Vagina (tissue), 2 donors: ENCODE measurements at regions not wholly inside any gene's neighbourhood (a gene's known extent, or its start where the extent isn't known, plus 50 kb on each side); places are given as distances from the start of the nearest gene placed in this dataset.

Source experiments
- DNase-seq, 2 donors: peaks; one replicate each; pipeline ENCODE4 v3.0.0-alpha.2; 2017; ENCODE audit errors: extremely low spot score in 2 of 2
- H3K27ac ChIP-seq: fragments of 200-600 bp; sonication (generic); one replicate; pipeline ENCODE4 v1.5.1; 2019
- H3K27me3 ChIP-seq: fragments of 200-600 bp; sonication (generic); one replicate; pipeline ENCODE4 v1.5.1; 2019
- H3K36me3 ChIP-seq, 2 donors: fragments of 200-600 bp; sonication (generic); one replicate each; pipeline ENCODE4 v1.5.1; 2017 to 2019
- H3K4me1 ChIP-seq: fragments of 200-600 bp; sonication (generic); one replicate; pipeline ENCODE4 v1.5.1; 2019
- H3K4me3 ChIP-seq, 2 donors: fragments of 200-600 bp; sonication (generic); 1 replicate in 1 of 2; 2 replicates in 1 of 2; pipeline ENCODE4 v1.5.1; 2016 to 2019
- H3K9me3 ChIP-seq: fragments of 200-600 bp; sonication (generic); one replicate; pipeline ENCODE4 v1.5.1; 2019
- CTCF ChIP-seq, 3 experiments: fragments of 450-650 bp in 2 of 3; fragments of 200-600 bp in 1 of 3; sonication (generic) in 1 of 3; IDR thresholded peaks; one replicate each; pipeline ENCODE4 v1.5.1; 2017 to 2019; ENCODE audit warnings: antibody characterized with exemption in 3 of 3, mild to moderate bottlenecking in 2 of 3, moderate library complexity in 2 of 3
- POLR2A ChIP-seq, 2 donors: fragments of 450-650 bp; IDR thresholded peaks; one replicate each; pipeline ENCODE4 v1.6.1; 2017; ENCODE audit warnings: antibody characterized with exemption in 2 of 2, mild to moderate bottlenecking in 2 of 2, moderate library complexity in 2 of 2
- POLR2AphosphoS5 ChIP-seq, 2 donors: sonication (generic); formaldehyde crosslinking; IDR thresholded peaks; one replicate each; pipeline ENCODE4 v1.9.0; 2017; ENCODE audit warnings: antibody characterized with exemption in 2 of 2, mild to moderate bottlenecking in 2 of 2, low read depth in 1 of 2; ENCODE audit not compliant: insufficient read depth in 1 of 2
- intact Hi-C: fragments of 100-400 bp; cut with DNase I; formaldehyde crosslinking; loops from one replicate; pipeline ENCODE4 v1.15.1; 2023

GRCh38 chr14:25552826-25553225 lies 502.9 kb upstream of the STXBP6 start:
- TF ChIP-seq POLR2A (IDR thresholded peaks at IDR 0.05) (no peak), POLR2AphosphoS5 (IDR thresholded peaks at IDR 0.05; ENCODE audit: insufficient read depth in 1 of 2, low read depth in 1 of 2) (no peak), CTCF (IDR thresholded peaks at IDR 0.05) (no peak)
- H3K27ac ChIP-seq, result no peak overlapping the region
- intact Hi-C loops, result no loop called here
- no peaks in the 10 kb centered on the region for H3K36me3 ChIP-seq
- H3K4me3 ChIP-seq, result no peak overlapping the region
- DNase-seq, result no peak
- H3K9me3 ChIP-seq, result no peaks in the 10 kb centered on the region
- no peaks in the 10 kb centered on the region for H3K27me3 ChIP-seq
- H3K4me1 ChIP-seq, result no peaks in the 10 kb centered on the region

DNA sequence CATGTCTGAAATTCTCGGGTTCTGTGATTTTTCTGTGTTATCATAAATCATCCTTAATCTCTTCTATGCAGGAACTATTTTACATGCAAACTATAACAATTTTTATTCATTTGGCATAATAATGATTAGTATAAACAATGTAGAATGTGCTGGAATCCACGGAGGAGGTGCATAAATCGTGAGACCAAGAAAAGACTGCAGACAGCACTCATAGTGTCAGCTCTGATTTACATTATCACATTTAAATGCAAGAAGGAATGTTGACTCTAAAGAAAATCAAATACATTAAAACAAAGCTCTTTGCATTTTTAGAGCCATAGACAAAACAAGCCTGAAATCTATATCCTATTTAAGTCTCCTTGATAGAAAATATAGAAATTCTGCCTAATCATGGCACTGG lies 501.7 kb upstream of the STXBP6 start:
- Histone ChIP-seq H3K27ac (no peak overlapping the region), H3K27me3 (no peaks in the 10 kb centered on the region), H3K4me3 (no peak overlapping the region), H3K4me1 (no peaks in the 10 kb centered on the region), H3K36me3 (no peaks in the 10 kb centered on the region), H3K9me3 (no peaks in the 10 kb centered on the region)
- TF ChIP-seq CTCF (IDR thresholded peaks at IDR 0.05) (no peak), POLR2A (IDR thresholded peaks at IDR 0.05) (no peak), POLR2AphosphoS5 (IDR thresholded peaks at IDR 0.05; ENCODE audit: insufficient read depth in 1 of 2, low read depth in 1 of 2) (no peak)
- intact Hi-C loops, result no loop called here
- no peak for DNase-seq

DNA sequence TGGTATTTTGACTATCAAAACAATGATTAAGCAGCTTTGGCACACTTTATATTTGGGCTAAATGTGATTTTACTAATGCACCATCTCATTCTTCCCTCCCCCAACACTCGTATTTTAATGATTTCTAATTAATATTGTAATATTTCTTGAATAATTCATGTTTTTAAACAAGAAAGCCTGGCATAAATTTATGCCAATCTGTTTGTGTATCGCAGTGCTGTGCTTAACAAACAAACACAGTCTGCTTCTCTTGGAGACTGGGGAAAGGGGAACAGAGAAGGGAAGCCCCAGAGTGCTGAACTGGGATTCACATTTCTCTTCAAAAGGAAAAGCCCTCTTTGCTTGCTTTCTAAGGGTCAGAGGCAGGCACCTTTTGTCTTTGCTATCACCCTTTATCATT lies 496.9 kb upstream of the STXBP6 start:
- TF ChIP-seq CTCF (IDR thresholded peaks at IDR 0.05) (no peak), POLR2AphosphoS5 (IDR thresholded peaks at IDR 0.05; ENCODE audit: insufficient read depth in 1 of 2, low read depth in 1 of 2) (no peak), POLR2A (IDR thresholded peaks at IDR 0.05) (no peak)
- Histone ChIP-seq H3K4me3 (no peak overlapping the region), H3K4me1 (no peaks in the 10 kb centered on the region), H3K27me3 (no peaks in the 10 kb centered on the region), H3K27ac (no peak overlapping the region), H3K9me3 (no peaks in the 10 kb centered on the region), H3K36me3 (no peaks in the 10 kb centered on the region)
- no peak for DNase-seq
- intact Hi-C loops, result no loop called here

DNA sequence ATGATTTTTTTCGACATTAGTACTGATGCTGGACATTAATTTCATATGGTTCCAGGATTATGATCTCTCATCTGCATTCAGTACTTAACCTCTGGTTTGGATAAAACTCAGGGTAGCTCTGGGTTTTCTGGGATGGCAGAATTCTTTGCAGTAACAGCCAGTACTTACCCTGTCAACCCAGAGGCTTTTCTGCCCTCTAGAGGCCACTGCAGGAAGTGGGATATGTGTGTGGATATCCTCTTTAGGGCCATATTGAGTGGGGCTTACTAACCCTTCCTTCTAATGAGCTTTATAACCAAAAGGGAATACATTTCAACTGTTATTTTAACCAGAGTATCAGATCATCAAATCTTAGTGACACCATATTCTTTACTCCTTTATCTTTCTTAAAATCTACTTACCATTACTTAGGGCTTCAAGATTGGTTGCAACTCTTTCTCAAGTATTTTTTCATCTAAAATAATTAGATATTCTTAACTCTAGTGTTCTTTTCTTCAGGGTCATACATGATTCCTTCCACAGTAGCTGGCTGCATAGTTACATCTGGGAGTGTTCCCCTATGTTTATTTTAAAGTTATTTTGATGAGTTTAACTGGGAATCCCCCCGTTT lies 488.0 kb upstream of the STXBP6 start:
- Histone ChIP-seq H3K4me3 (no peak overlapping the region), H3K27me3 (no peaks in the 10 kb centered on the region), H3K27ac (no peak overlapping the region), H3K9me3 (no peaks in the 10 kb centered on the region), H3K36me3 (no peaks in the 10 kb centered on the region), H3K4me1 (no peaks in the 10 kb centered on the region)
- intact Hi-C loops, result no loop called here
- no peak for TF ChIP-seq POLR2A (IDR thresholded peaks at IDR 0.05)
- TF ChIP-seq POLR2AphosphoS5 (IDR thresholded peaks at IDR 0.05; ENCODE audit: insufficient read depth in 1 of 2, low read depth in 1 of 2), result no peak
- no peak for TF ChIP-seq CTCF (IDR thresholded peaks at IDR 0.05)
- DNase-seq, result no peak

- Histone ChIP-seq H3K4me3 (no peak overlapping the region), H3K27ac (no peak overlapping the region), H3K4me1 (no peaks in the 10 kb centered on the region), H3K36me3 (no peaks in the 10 kb centered on the region), H3K9me3 (no peaks in the 10 kb centered on the region), H3K27me3 (no peaks in the 10 kb centered on the region)
- intact Hi-C loops, result no loop called here
- DNase-seq, result no peak
- no peak for TF ChIP-seq POLR2AphosphoS5 (IDR thresholded peaks at IDR 0.05; ENCODE audit: insufficient read depth in 1 of 2, low read depth in 1 of 2)
Observed at GRCh38 chr14:25526290-25526689, 476.3 kb upstream of the STXBP6 start.
